ENCODE measurements at regions not wholly inside any gene's neighbourhood (a gene's known extent, or its start where the extent isn't known, plus 50 kb on each side); places are given as distances from the start of the nearest gene placed in this dataset.

DNA sequence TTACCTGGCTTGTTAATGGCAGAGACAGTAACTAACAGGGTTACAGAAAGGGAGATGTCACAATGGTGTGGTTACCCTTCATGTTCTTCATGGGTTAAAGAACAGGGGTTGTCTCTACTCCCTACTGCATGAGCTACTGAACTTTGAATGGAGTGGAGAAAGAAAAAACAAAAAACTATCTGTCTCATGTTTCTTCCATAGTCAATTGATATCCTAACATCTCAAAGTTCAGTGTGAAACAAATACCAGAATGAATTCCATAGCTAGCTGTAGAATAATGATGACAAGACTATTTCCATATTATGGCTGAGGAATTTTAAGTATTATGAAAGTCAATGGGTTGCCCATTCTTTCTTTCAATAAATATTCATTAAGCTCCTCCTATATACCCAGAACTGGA, 161.3 kb upstream of the LPP start:
- no peak for TF ChIP-seq CTCF (IDR thresholded peaks at IDR 0.05)
- TF ChIP-seq EP300 (IDR thresholded peaks at IDR 0.05) = no peak
- TF ChIP-seq POLR2A (IDR thresholded peaks at IDR 0.05) = no peak
